Adrenal gland (tissue), 5 donors: ENCODE measurements at regions not wholly inside any gene's neighbourhood (a gene's known extent, or its start where the extent isn't known, plus 50 kb on each side); places are given as distances from the start of the nearest gene placed in this dataset.

Experiments used
- CTCF ChIP-seq, 6 experiments: fragments of 450-650 bp in 4 of 6; fragments of 200-600 bp in 2 of 6; sonication (generic) in 1 of 6; IDR thresholded peaks; 1 replicate in 5 of 6; 2 replicates in 1 of 6; pipeline versions ENCODE4 v1.5.1 to v1.8.0; 2016 to 2021; ENCODE audit warnings: antibody characterized with exemption in 6 of 6, mild to moderate bottlenecking in 2 of 6, moderate library complexity in 1 of 6
- POLR2A ChIP-seq, 2 donors: fragments of 450-650 bp; IDR thresholded peaks; one replicate each; pipeline ENCODE4 v1.6.1; 2017; ENCODE audit warnings: antibody characterized with exemption in 2 of 2, mild to moderate bottlenecking in 2 of 2, moderate library complexity in 1 of 2
- donor health status: DM: no; HTN: no; CAD: no.

DNA sequence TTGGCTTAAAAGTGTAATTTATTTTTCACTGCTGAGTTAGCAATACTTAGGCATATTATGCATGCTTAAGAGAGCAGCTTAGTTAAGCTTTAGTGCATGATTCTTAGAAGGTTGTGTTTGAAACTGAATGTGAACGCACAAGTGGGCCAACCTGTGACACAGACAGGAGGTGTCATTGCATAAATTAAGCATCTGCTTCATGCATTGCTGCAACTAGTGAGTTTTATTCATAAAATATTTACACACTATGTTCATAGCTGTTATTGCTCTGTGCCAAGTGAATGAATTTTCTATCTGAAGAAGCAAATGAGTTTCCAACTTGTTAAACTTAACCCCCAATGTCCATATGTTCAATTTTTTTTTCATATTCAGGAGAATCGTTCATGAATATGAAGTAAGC is 806.4 kb downstream of the GALR1 start:
- no peak for TF ChIP-seq CTCF (IDR thresholded peaks at IDR 0.05)
- TF ChIP-seq POLR2A (IDR thresholded peaks at IDR 0.05), result no peak
